ENCODE measurements at regions not wholly inside any gene's neighbourhood (a gene's known extent, or its start where the extent isn't known, plus 50 kb on each side); places are given as distances from the start of the nearest gene placed in this dataset.

DNA sequence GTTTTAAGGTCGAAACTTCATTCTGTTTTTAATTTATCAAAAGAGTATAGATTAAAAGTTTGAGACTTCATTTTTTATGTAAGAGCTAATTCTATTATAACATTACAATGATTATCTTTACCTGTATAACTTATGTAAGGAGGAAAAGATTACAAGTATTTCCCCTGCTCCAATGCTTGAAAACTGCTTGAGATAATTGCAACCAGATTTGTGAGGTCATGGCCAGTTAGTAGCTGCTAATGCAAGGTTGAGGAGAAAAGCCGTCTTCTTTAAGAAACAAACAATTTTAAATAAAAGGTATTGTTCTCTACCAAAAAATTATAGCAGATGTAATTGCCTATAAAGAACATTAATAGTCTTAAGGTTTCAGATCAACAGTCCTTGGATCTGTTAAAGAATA is 208.3 kb upstream of the UBE2E2 start:
- TF ChIP-seq, protein P1, sequence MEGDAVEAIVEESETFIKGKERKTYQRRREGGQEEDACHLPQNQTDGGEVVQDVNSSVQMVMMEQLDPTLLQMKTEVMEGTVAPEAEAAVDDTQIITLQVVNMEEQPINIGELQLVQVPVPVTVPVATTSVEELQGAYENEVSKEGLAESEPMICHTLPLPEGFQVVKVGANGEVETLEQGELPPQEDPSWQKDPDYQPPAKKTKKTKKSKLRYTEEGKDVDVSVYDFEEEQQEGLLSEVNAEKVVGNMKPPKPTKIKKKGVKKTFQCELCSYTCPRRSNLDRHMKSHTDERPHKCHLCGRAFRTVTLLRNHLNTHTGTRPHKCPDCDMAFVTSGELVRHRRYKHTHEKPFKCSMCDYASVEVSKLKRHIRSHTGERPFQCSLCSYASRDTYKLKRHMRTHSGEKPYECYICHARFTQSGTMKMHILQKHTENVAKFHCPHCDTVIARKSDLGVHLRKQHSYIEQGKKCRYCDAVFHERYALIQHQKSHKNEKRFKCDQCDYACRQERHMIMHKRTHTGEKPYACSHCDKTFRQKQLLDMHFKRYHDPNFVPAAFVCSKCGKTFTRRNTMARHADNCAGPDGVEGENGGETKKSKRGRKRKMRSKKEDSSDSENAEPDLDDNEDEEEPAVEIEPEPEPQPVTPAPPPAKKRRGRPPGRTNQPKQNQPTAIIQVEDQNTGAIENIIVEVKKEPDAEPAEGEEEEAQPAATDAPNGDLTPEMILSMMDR (IDR thresholded peaks at IDR 0.05; ENCODE audit: unreplicated experiment): no peak
- POLR2A ChIA-PET: no interaction called here

DNA sequence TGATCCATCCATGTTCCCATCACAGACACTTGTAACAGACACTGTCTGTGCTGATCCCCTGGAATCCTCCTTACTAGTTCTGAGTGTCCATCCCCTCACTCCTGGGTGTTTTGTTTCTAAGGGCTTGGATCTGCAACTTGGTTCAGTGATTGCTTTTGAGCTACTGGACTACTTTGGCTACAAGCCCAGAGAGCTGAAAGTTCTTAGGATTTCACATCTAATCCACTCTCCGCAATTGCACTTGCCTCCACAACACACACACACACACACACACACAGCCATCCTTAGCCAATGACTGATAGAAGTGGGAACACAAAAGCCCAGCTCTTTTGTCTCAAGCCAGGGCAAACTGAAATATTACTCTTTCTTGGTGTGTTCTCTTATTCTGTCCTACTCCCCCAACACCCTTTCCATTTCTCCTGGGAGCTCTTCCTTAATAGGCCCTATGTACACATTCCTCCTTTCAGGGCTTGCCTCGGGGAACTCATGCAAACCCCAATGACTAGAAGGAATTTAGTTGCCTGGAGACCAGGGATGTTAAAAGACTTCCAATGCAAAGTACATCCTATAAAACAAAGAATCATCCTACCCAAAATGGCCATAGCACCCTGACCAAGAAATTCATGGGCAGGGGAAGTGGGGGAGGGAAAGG is 206.1 kb upstream of the UBE2E2 start:
- Mint-ChIP-seq H3K4me1 (ENCODE audit: insufficient read depth, unreplicated experiment) (no peaks in the 10 kb centered on the region), H3K36me3 (ENCODE audit: insufficient read depth, unreplicated experiment) (no peaks in the 10 kb centered on the region), H3K4me3 (ENCODE audit: unreplicated experiment) (no peak overlapping the region), H3K27ac (ENCODE audit: low read depth, unreplicated experiment) (no peak overlapping the region), H3K27me3 (ENCODE audit: insufficient read depth, unreplicated experiment) (no peaks in the 10 kb centered on the region), H3K9me3 (ENCODE audit: unreplicated experiment) (no peaks in the 10 kb centered on the region)
- POLR2A ChIA-PET: no interaction called here
- BruUV-seq (replicated peaks): no TSS peak
- CTCF ChIA-PET: no interaction called here
- TF ChIP-seq, protein P1 (IDR thresholded peaks at IDR 0.05; ENCODE audit: unreplicated experiment): no peak
- no peak for DNase-seq (ENCODE audit: unreplicated experiment)
- intact Hi-C loops (cut with micrococcal nuclease): no loop called here

More for the DNA sequence above, 208.3 kb upstream of the UBE2E2 start:
- no peak overlapping the region for H3K4me3 Mint-ChIP-seq (ENCODE audit: unreplicated experiment)
- CTCF ChIA-PET: no interaction called here
- intact Hi-C loops (cut with micrococcal nuclease): no loop called here
- H3K27ac Mint-ChIP-seq (ENCODE audit: low read depth, unreplicated experiment): no peak overlapping the region
- H3K9me3 Mint-ChIP-seq (ENCODE audit: unreplicated experiment): no peaks in the 10 kb centered on the region
- H3K36me3 Mint-ChIP-seq (ENCODE audit: insufficient read depth, unreplicated experiment): no peaks in the 10 kb centered on the region
- no peak for DNase-seq (ENCODE audit: unreplicated experiment)
- no TSS peak for BruUV-seq (replicated peaks)
- no peaks in the 10 kb centered on the region for H3K4me1 Mint-ChIP-seq (ENCODE audit: insufficient read depth, unreplicated experiment)
- no peaks in the 10 kb centered on the region for H3K27me3 Mint-ChIP-seq (ENCODE audit: insufficient read depth, unreplicated experiment)

DNA sequence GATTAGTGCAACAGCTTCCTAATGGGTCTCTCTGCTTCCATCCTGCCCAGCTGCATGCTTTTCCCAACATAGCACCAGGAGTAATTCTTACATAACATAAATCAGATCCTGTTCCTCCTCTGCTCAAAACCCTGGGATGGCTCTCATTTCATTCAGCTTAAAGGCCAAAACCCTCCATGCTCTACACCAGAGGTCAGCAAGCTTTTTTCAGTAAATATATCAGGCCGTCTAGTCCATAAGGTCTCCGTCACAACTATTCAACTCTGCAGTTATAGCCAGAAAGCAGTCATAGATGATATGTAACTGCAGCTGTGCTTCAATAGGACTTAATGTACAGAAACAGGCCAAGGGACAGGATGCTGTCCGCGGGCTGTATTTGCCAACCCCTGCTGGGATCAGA is 202.8 kb upstream of the UBE2E2 start:
- DNase-seq (ENCODE audit: unreplicated experiment): no peak
- H3K4me1 Mint-ChIP-seq (ENCODE audit: insufficient read depth, unreplicated experiment): peaks cover 15% of the 10 kb centered on the region
- H3K4me3 Mint-ChIP-seq (ENCODE audit: unreplicated experiment): no peak overlapping the region
- BruUV-seq (replicated peaks): no TSS peak
- TF ChIP-seq, protein P1 (IDR thresholded peaks at IDR 0.05; ENCODE audit: unreplicated experiment): no peak
- intact Hi-C loops (cut with micrococcal nuclease): no loop called here
- no peaks in the 10 kb centered on the region for H3K9me3 Mint-ChIP-seq (ENCODE audit: unreplicated experiment)
- no peaks in the 10 kb centered on the region for H3K27me3 Mint-ChIP-seq (ENCODE audit: insufficient read depth, unreplicated experiment)
- ChIA-PET CTCF (no interaction called here), POLR2A (interaction anchor here (0.6 to 0.9 kb wide), 2 partner anchors 20 to 916 kb away, joined by 3 to 5 read pairs; no protein-coding TSS in a partner anchor)
- no peaks in the 10 kb centered on the region for H3K36me3 Mint-ChIP-seq (ENCODE audit: insufficient read depth, unreplicated experiment)
- H3K27ac Mint-ChIP-seq (ENCODE audit: low read depth, unreplicated experiment): no peak overlapping the region

DNA sequence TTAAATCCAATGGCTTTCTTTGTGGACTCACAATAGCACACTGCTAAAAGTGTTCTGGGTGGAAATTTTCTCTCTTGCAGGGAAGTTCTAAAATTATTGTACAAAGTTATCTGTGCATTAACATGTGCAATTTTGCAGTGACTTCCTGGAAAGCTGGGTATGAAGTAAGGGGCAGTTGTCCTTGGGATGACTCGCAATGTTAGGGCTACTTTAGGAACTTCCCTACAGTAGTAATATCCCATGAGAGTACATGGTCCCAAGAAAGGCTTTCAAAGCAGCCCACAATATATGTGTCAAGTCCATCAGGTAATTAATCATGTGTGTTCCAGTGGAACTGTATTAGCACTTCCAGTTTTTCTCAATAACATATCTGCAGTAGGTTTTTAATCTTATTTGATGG is 201.0 kb upstream of the UBE2E2 start:
- Mint-ChIP-seq H3K9me3 (ENCODE audit: unreplicated experiment) (no peaks in the 10 kb centered on the region), H3K4me1 (ENCODE audit: insufficient read depth, unreplicated experiment) (peaks cover 23% of the 10 kb centered on the region), H3K36me3 (ENCODE audit: insufficient read depth, unreplicated experiment) (no peaks in the 10 kb centered on the region), H3K27me3 (ENCODE audit: insufficient read depth, unreplicated experiment) (no peaks in the 10 kb centered on the region), H3K4me3 (ENCODE audit: unreplicated experiment) (no peak overlapping the region), H3K27ac (ENCODE audit: low read depth, unreplicated experiment) (no peak overlapping the region)
- DNase-seq (ENCODE audit: unreplicated experiment): peak; percentile 12
- ChIA-PET CTCF (no interaction called here), POLR2A (interaction anchor here (1.5 to 1.8 kb wide), 2 partner anchors 9 to 18 kb away, joined by 3 to 9 read pairs; no protein-coding TSS in a partner anchor)
- intact Hi-C loops (cut with micrococcal nuclease): no loop called here
- no TSS peak for BruUV-seq (replicated peaks)
- TF ChIP-seq, protein P1 (IDR thresholded peaks at IDR 0.05; ENCODE audit: unreplicated experiment): no peak

Measured in MCF 10A (cell line).